ENCODE measurements at regions not wholly inside any gene's neighbourhood (a gene's known extent, or its start where the extent isn't known, plus 50 kb on each side); places are given as distances from the start of the nearest gene placed in this dataset.

GRCh38 chr4:182126096-182126495, 117.1 kb upstream of the TENM3 start:
- H3K4me3 ChIP-seq (ENCODE audit: low read length): no peak overlapping the region
- TF ChIP-seq, protein P1, sequence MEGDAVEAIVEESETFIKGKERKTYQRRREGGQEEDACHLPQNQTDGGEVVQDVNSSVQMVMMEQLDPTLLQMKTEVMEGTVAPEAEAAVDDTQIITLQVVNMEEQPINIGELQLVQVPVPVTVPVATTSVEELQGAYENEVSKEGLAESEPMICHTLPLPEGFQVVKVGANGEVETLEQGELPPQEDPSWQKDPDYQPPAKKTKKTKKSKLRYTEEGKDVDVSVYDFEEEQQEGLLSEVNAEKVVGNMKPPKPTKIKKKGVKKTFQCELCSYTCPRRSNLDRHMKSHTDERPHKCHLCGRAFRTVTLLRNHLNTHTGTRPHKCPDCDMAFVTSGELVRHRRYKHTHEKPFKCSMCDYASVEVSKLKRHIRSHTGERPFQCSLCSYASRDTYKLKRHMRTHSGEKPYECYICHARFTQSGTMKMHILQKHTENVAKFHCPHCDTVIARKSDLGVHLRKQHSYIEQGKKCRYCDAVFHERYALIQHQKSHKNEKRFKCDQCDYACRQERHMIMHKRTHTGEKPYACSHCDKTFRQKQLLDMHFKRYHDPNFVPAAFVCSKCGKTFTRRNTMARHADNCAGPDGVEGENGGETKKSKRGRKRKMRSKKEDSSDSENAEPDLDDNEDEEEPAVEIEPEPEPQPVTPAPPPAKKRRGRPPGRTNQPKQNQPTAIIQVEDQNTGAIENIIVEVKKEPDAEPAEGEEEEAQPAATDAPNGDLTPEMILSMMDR (conservative IDR thresholded peaks at IDR 0.05; ENCODE audit: low read length): no peak
- no peak for DNase-seq (ENCODE audit: low read depth)

- TF ChIP-seq, protein P1 (conservative IDR thresholded peaks at IDR 0.05; ENCODE audit: low read length): no peak
- DNase-seq (ENCODE audit: low read depth): no peak
- no peak overlapping the region for H3K4me3 ChIP-seq (ENCODE audit: low read length)
Measured at GRCh38 chr4:182126603-182127002, 116.6 kb upstream of the TENM3 start.

DNA sequence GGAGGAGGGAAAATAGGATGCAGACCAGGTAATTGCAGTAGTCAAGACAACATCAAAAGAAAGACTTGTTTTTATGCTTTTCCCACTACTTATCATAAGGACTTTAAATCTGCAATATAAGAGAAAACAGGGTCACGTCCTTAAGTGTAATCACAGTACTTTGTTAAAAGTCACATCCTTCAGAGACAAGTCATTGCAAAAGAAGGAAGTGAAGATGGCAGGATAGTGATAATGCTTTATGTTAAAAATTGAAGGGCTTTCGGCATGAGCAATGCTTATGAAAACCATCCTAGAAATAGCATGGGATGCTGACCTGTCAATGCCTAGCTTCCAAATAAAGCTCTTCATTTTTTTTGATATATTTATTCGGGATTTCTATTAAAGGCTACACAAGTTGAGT, 110.2 kb upstream of the TENM3 start:
- DNase-seq (ENCODE audit: low read depth): no peak
- H3K4me3 ChIP-seq (ENCODE audit: low read length): no peak overlapping the region
- TF ChIP-seq, protein P1 (conservative IDR thresholded peaks at IDR 0.05; ENCODE audit: low read length): no peak

GRCh38 chr4:182134261-182134660, 108.9 kb upstream of the TENM3 start:
- TF ChIP-seq, protein P1 (conservative IDR thresholded peaks at IDR 0.05; ENCODE audit: low read length): no peak
- no peak for DNase-seq (ENCODE audit: low read depth)
- no peak overlapping the region for H3K4me3 ChIP-seq (ENCODE audit: low read length)

- TF ChIP-seq, protein P1 (conservative IDR thresholded peaks at IDR 0.05; ENCODE audit: low read length): no peak
- no peak for DNase-seq (ENCODE audit: low read depth)
- H3K4me3 ChIP-seq (ENCODE audit: low read length): no peak overlapping the region
Measured at GRCh38 chr4:182136201-182136600, 107.0 kb upstream of the TENM3 start.

GRCh38 chr4:182137343-182137742, 105.9 kb upstream of the TENM3 start:
- no peak overlapping the region for H3K4me3 ChIP-seq (ENCODE audit: low read length)
- TF ChIP-seq, protein P1 (conservative IDR thresholded peaks at IDR 0.05; ENCODE audit: low read length): no peak
- DNase-seq (ENCODE audit: low read depth): no peak

- DNase-seq (ENCODE audit: low read depth): no peak
- peak overlapping the region; percentile 38 for H3K4me3 ChIP-seq (ENCODE audit: low read length)
- TF ChIP-seq, protein P1 (conservative IDR thresholded peaks at IDR 0.05; ENCODE audit: low read length): no peak
Measured at GRCh38 chr4:182139491-182139890, 103.7 kb upstream of the TENM3 start.
